ENCODE measurements at regions not wholly inside any gene's neighbourhood (a gene's known extent, or its start where the extent isn't known, plus 50 kb on each side); places are given as distances from the start of the nearest gene placed in this dataset.

GRCh38 chr9:105187781-105188180 lies 56.7 kb upstream of the SLC44A1 start:
- no peaks in the 10 kb centered on the region for H3F3A ChIP-seq (ENCODE audit: insufficient read depth, low read length, poor library complexity, severe bottlenecking)
- H3K27ac ChIP-seq (ENCODE audit: low read length): no peak overlapping the region
- H4K20me1 ChIP-seq (ENCODE audit: insufficient read depth): no peaks in the 10 kb centered on the region
- no peak overlapping the region for H3K4me2 ChIP-seq (ENCODE audit: low read length)
- no peaks in the 10 kb centered on the region for H3K79me2 ChIP-seq (replicated peaks; ENCODE audit: insufficient read depth, low read length)
- no peaks in the 10 kb centered on the region for H3K27me3 ChIP-seq (ENCODE audit: insufficient read depth, low read depth, low read length)
- H3K36me3 ChIP-seq (ENCODE audit: insufficient read depth, low read length): no peaks in the 10 kb centered on the region
- H3K9ac ChIP-seq (ENCODE audit: low read length): no peak overlapping the region
- peaks cover 3% of the 10 kb centered on the region for H3K9me3 ChIP-seq (ENCODE audit: low read length)
- TF ChIP-seq RAD21 (conservative IDR thresholded peaks at IDR 0.05) (no peak), CTCF (IDR thresholded peaks at IDR 0.05; ENCODE audit: poor library complexity, severe bottlenecking) (no peak)
- no peak overlapping the region for H3K4me3 ChIP-seq (ENCODE audit: low read length)
- no peak overlapping the region for H2AFZ ChIP-seq (ENCODE audit: low read depth, low read length)
- H3K9me2 ChIP-seq (ENCODE audit: insufficient read depth, low read length): no peaks in the 10 kb centered on the region

GRCh38 chr9:105188746-105189145 lies 55.7 kb upstream of the SLC44A1 start:
- H3K79me2 ChIP-seq (replicated peaks; ENCODE audit: insufficient read depth, low read length): no peaks in the 10 kb centered on the region
- no peaks in the 10 kb centered on the region for H3K27me3 ChIP-seq (ENCODE audit: insufficient read depth, low read depth, low read length)
- no peak for TF ChIP-seq TAF1 (IDR thresholded peaks at IDR 0.05; ENCODE audit: low read depth)
- no peak for TF ChIP-seq EZH2 (IDR thresholded peaks at IDR 0.05; ENCODE audit: borderline replicate concordance, insufficient read depth, low read length, poor library complexity, severe bottlenecking)
- TF ChIP-seq RAD21 (conservative IDR thresholded peaks at IDR 0.05): no peak
- TF ChIP-seq REST (IDR thresholded peaks at IDR 0.05; ENCODE audit: borderline replicate concordance): no peak
- no peak for TF ChIP-seq EP300 (conservative IDR thresholded peaks at IDR 0.05; ENCODE audit: poor library complexity, severe bottlenecking)
- TF ChIP-seq POLR2AphosphoS5 (IDR thresholded peaks at IDR 0.05): no peak
- no peak for TF ChIP-seq SMC3 (conservative IDR thresholded peaks at IDR 0.05; ENCODE audit: poor library complexity)
- TF ChIP-seq CTCF (IDR thresholded peaks at IDR 0.05; ENCODE audit: poor library complexity, severe bottlenecking): no peak
- no peak for TF ChIP-seq MXI1 (conservative IDR thresholded peaks at IDR 0.05; ENCODE audit: poor library complexity, severe bottlenecking)
- no peak overlapping the region for H2AFZ ChIP-seq (ENCODE audit: low read depth, low read length)
- H3K4me3 ChIP-seq (ENCODE audit: low read length): no peak overlapping the region
- no peaks in the 10 kb centered on the region for H3F3A ChIP-seq (ENCODE audit: insufficient read depth, low read length, poor library complexity, severe bottlenecking)
- H3K9ac ChIP-seq (ENCODE audit: low read length): no peak overlapping the region
- no peak overlapping the region for H3K4me2 ChIP-seq (ENCODE audit: low read length)
- no peaks in the 10 kb centered on the region for H4K20me1 ChIP-seq (ENCODE audit: insufficient read depth)
- H3K9me2 ChIP-seq (ENCODE audit: insufficient read depth, low read length): no peaks in the 10 kb centered on the region
- H3K27ac ChIP-seq (ENCODE audit: low read length): no peak overlapping the region
- no peaks in the 10 kb centered on the region for H3K36me3 ChIP-seq (ENCODE audit: insufficient read depth, low read length)
- H3K9me3 ChIP-seq (ENCODE audit: low read length): peaks cover 3% of the 10 kb centered on the region
